ENCODE measurements at regions not wholly inside any gene's neighbourhood (a gene's known extent, or its start where the extent isn't known, plus 50 kb on each side); places are given as distances from the start of the nearest gene placed in this dataset.

GRCh38 chr6:106910999-106911949, 63.3 kb downstream of the CD24 start:
- Mint-ChIP-seq H3K27me3 (ENCODE audit: insufficient read depth, low read depth, poor library complexity) (peaks cover 6% of the 10 kb centered on the region), H3K4me3 (no peak overlapping the region), H3K36me3 (ENCODE audit: low read depth) (peaks cover 9% of the 10 kb centered on the region; the same call in 2 of the 3 replicates), H3K9me3 (peaks cover 20% of the 10 kb centered on the region; the same call in 2 of the 3 replicates), H3K4me1 (peaks cover 12% of the 10 kb centered on the region), H3K27ac (no peak overlapping the region)
- Histone ChIP-seq H3K27ac (ENCODE audit: low read depth) (no peak overlapping the region), H3F3A (replicated peaks; ENCODE audit: low read depth) (peaks cover 4% of the 10 kb centered on the region; the same call in 1 of the 2 replicates), H3K4me1 (ENCODE audit: insufficient read depth) (peaks cover 19% of the 10 kb centered on the region), H4K20me1 (replicated peaks; ENCODE audit: insufficient read depth) (no peaks in the 10 kb centered on the region), H3K4me2 (no peak overlapping the region), H3K9me2 (ENCODE audit: insufficient read depth) (peaks cover 2% of the 10 kb centered on the region; the same call in 1 of the 2 replicates), H3K27me3 (ENCODE audit: insufficient read depth) (no peaks in the 10 kb centered on the region), H3K4me3 (no peak overlapping the region), H3K36me3 (ENCODE audit: insufficient read depth) (0 out of 2 replicates have a peak, but pooled peaks cover 6% of the 10 kb centered on the region), H3K79me2 (replicated peaks; ENCODE audit: insufficient read depth) (no peaks in the 10 kb centered on the region), H2AFZ (peak overlapping the region; percentile 89; the same call in 1 of the 2 replicates)
- DNase-seq (ENCODE audit: low spot score) (no peak), ATAC-seq (peak; percentile 69)
- TF ChIP-seq ETS1 (IDR thresholded peaks at IDR 0.05): no peak
- TF ChIP-seq ZNF462 (CRISPR knock-in tag; IDR thresholded peaks at IDR 0.05): no peak
- TF ChIP-seq ZNF331 (CRISPR knock-in tag; IDR thresholded peaks at IDR 0.05; ENCODE audit: low read depth): no peak
- TF ChIP-seq EZH2phosphoT487 (IDR thresholded peaks at IDR 0.05; ENCODE audit: unreplicated experiment): no peak
- TF ChIP-seq EZH2 (IDR thresholded peaks at IDR 0.05; ENCODE audit: low read depth, unreplicated experiment): no peak
- no peak for TF ChIP-seq NANOG (IDR thresholded peaks at IDR 0.05; ENCODE audit: borderline replicate concordance)
- TF ChIP-seq POLR2AphosphoS5 (IDR thresholded peaks at IDR 0.05; ENCODE audit: low read depth): no peak
- no peak for TF ChIP-seq STAT1 (IDR thresholded peaks at IDR 0.05; ENCODE audit: unreplicated experiment)
- no peak for TF ChIP-seq JUNB (IDR thresholded peaks at IDR 0.05; ENCODE audit: unreplicated experiment)
- TF ChIP-seq CTCF (conservative IDR thresholded peaks at IDR 0.05; ENCODE audit: low read depth in 2 of 2): no peak

All from GM23338 (cell line).